Endodermal cell (in vitro differentiated cells): ENCODE measurements at regions not wholly inside any gene's neighbourhood (a gene's known extent, or its start where the extent isn't known, plus 50 kb on each side); places are given as distances from the start of the nearest gene placed in this dataset.

ENCODE experiments used
- DNase-seq: peaks from one replicate; pipeline ENCODE4 v3.0.0-alpha.2; 2017
- H3K27ac ChIP-seq: 2 replicates; pipeline ENCODE4 v1.5.1; 2013; ENCODE audit warnings: mild to moderate bottlenecking, low read depth, low read length, moderate library complexity
- H3K27me3 ChIP-seq: 2 replicates; pipeline ENCODE4 v1.6.1; 2013; ENCODE audit warnings: mild to moderate bottlenecking, low read length, moderate library complexity; ENCODE audit not compliant: insufficient read depth, control insufficient read depth, poor library complexity, severe bottlenecking
- H3K36me3 ChIP-seq: 2 replicates; pipeline ENCODE4 v1.7.0; 2013; ENCODE audit warnings: mild to moderate bottlenecking, low read length, moderate library complexity; ENCODE audit not compliant: control insufficient read depth, insufficient read depth
- H3K4me1 ChIP-seq: one replicate; pipeline ENCODE4 v1.7.0; 2013; ENCODE audit warnings: low read length; ENCODE audit not compliant: control insufficient read depth, insufficient read depth
- H3K4me3 ChIP-seq: 2 replicates; pipeline ENCODE4 v1.5.1; 2013; ENCODE audit warnings: mild to moderate bottlenecking, low read length, moderate library complexity
- H3K9ac ChIP-seq: 2 replicates; pipeline ENCODE4 v1.6.1; 2013; ENCODE audit warnings: mild to moderate bottlenecking, low read length, moderate library complexity; ENCODE audit not compliant: poor library complexity, severe bottlenecking; ENCODE audit errors: extremely low read depth
- H3K9me3 ChIP-seq: 2 replicates; pipeline ENCODE4 v1.6.1; 2013; ENCODE audit warnings: mild to moderate bottlenecking, low read length, moderate library complexity; ENCODE audit not compliant: control insufficient read depth
- H3K27ac Mint-ChIP-seq: 2 replicates; pipeline ENCODE4 v1.8.0; 2020; ENCODE audit warnings: mixed read lengths
- H3K27me3 Mint-ChIP-seq: 2 replicates; pipeline ENCODE4 v1.8.0; 2021; ENCODE audit warnings: mild to moderate bottlenecking, mixed read lengths; ENCODE audit not compliant: insufficient read depth
- H3K36me3 Mint-ChIP-seq: 2 replicates; pipeline ENCODE4 v1.8.0; 2020; ENCODE audit warnings: low read depth, mixed read lengths
- H3K4me1 Mint-ChIP-seq: 2 replicates; pipeline ENCODE4 v1.8.0; 2020; ENCODE audit warnings: mixed read lengths
- H3K4me3 Mint-ChIP-seq: 2 replicates; pipeline ENCODE4 v1.8.0; 2020; ENCODE audit warnings: mild to moderate bottlenecking, moderate library complexity, mixed read lengths
- H3K9me3 Mint-ChIP-seq: 2 replicates; pipeline ENCODE4 v1.8.0; 2020; ENCODE audit warnings: mild to moderate bottlenecking, mixed read lengths
- WGBS, 2 experiments: methylation state at CpG; one replicate each; pipeline versions ENCODE4 v1.1.5 to v1.1.7; 2013; ENCODE audit warnings: missing lambda C conversion rate in 2 of 2, mixed read lengths in 1 of 2; ENCODE audit not compliant: insufficient coverage in 1 of 2, insufficient read length in 1 of 2; 5-methylcytosine and 5-hydroxymethylcytosine counted together
- TF ChIP-seq, protein P1 (sequence below): fragments of 200-600 bp; sonication (generic); conservative IDR thresholded peaks from 2 replicates; pipeline ENCODE4 v1.5.0; 2021; ENCODE audit warnings: antibody characterized with exemption, mild to moderate bottlenecking

DNA sequence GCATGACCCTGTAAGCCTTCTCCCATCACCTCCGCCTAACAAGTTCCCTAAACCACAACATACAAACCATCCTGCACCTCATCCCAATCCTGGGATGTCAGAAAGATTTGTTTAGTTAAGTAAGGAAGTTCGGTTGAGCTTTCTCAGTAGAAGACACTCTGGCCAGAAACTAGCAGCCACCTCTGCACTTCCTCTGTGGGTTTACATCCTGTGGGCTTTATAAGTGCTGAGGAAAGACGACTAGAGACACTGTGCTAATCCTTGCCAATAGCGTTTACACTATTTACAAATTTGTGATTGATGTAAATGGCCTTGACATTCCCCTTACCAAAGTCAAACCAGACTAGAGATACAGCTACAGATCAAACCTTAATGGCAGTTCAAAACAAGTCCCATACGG is 246.0 kb downstream of the KDM5D start:
- TF ChIP-seq, protein P1, sequence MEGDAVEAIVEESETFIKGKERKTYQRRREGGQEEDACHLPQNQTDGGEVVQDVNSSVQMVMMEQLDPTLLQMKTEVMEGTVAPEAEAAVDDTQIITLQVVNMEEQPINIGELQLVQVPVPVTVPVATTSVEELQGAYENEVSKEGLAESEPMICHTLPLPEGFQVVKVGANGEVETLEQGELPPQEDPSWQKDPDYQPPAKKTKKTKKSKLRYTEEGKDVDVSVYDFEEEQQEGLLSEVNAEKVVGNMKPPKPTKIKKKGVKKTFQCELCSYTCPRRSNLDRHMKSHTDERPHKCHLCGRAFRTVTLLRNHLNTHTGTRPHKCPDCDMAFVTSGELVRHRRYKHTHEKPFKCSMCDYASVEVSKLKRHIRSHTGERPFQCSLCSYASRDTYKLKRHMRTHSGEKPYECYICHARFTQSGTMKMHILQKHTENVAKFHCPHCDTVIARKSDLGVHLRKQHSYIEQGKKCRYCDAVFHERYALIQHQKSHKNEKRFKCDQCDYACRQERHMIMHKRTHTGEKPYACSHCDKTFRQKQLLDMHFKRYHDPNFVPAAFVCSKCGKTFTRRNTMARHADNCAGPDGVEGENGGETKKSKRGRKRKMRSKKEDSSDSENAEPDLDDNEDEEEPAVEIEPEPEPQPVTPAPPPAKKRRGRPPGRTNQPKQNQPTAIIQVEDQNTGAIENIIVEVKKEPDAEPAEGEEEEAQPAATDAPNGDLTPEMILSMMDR = no peak
- Mint-ChIP-seq H3K9me3 (no peaks in the 10 kb centered on the region), H3K36me3 (no peaks in the 10 kb centered on the region), H3K27me3 (no peaks in the 10 kb centered on the region), H3K27ac (no peak overlapping the region), H3K4me1 (no peaks in the 10 kb centered on the region), H3K4me3 (no peak overlapping the region)
- Histone ChIP-seq H3K36me3 (no peaks in the 10 kb centered on the region), H3K9me3 (no peaks in the 10 kb centered on the region), H3K27me3 (no peaks in the 10 kb centered on the region), H3K9ac (no peak overlapping the region), H3K27ac (no peak overlapping the region), H3K4me1 (no peaks in the 10 kb centered on the region), H3K4me3 (no peak overlapping the region)
- DNase-seq = no peak
- 84 to 100% methylated on average over 1 to 4 of the region's 5 CpGs for WGBS, 2 experiments

DNA sequence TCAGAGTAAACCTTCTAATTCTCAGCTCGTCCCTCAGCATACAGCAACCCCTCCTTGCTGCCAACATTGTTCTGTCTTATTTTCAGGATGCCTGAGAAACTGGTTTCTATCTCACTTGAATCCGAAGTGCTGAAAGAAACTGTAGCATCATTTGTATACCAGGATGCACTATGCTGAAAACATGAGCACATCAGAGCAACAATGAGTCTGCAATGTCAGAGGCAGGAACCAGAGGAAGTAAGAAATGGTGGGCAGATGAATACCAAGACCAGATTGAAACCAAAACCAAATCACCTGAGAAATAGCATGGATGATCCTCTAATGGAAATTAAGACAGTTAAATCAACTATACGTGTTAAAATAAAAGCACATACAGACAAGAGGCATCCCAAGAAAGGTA is 257.0 kb downstream of the KDM5D start:
- H3K4me3 ChIP-seq = no peak overlapping the region
- no peaks in the 10 kb centered on the region for H3K36me3 ChIP-seq
- H3K9me3 ChIP-seq = no peaks in the 10 kb centered on the region
- H3K4me1 ChIP-seq = no peaks in the 10 kb centered on the region
- no peaks in the 10 kb centered on the region for H3K27me3 ChIP-seq
- no peak for DNase-seq
- no peak overlapping the region for H3K9ac ChIP-seq
- Mint-ChIP-seq H3K27me3 (no peaks in the 10 kb centered on the region), H3K4me1 (no peaks in the 10 kb centered on the region), H3K9me3 (no peaks in the 10 kb centered on the region), H3K4me3 (no peak overlapping the region), H3K36me3 (no peaks in the 10 kb centered on the region), H3K27ac (no peak overlapping the region)
- TF ChIP-seq, protein P1 = no peak
- no peak overlapping the region for H3K27ac ChIP-seq
- 90% methylated on average over 3 of the region's 3 CpGs; no CpG with 5 or more reads in 1 of the 2 experiments for WGBS, 2 experiments

DNA sequence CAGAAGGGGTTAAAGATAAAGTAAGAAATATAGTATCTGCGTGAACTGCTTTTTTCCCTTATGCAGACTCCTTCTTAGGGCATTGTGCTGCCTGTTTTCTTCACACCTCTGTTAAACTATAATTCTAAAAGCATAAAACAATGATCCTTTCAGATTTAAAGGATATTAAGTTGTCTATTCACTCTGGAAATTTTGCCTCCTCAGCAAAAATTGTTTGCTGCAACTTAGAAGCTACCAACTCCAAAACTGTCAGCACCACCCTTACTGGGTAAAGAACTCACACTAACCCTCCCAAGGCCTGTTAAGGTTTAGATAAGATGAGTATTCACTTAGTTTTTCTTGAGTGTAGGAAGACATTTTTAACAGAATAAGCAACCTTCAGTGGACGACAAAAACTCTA is 259.5 kb downstream of the KDM5D start:
- WGBS, 2 experiments = 100% methylated on average over 1 of the region's 2 CpGs; no CpG with 5 or more reads in 1 of the 2 experiments
- H3K9me3 Mint-ChIP-seq = no peaks in the 10 kb centered on the region
- no peak for DNase-seq
- no peak overlapping the region for H3K4me3 Mint-ChIP-seq
- Histone ChIP-seq H3K9me3 (no peaks in the 10 kb centered on the region), H3K27ac (no peak overlapping the region), H3K4me3 (no peak overlapping the region), H3K4me1 (no peaks in the 10 kb centered on the region), H3K27me3 (no peaks in the 10 kb centered on the region), H3K9ac (no peak overlapping the region), H3K36me3 (no peaks in the 10 kb centered on the region)
- no peaks in the 10 kb centered on the region for H3K27me3 Mint-ChIP-seq
- H3K4me1 Mint-ChIP-seq = no peaks in the 10 kb centered on the region
- H3K36me3 Mint-ChIP-seq = no peaks in the 10 kb centered on the region
- TF ChIP-seq, protein P1 = no peak
- H3K27ac Mint-ChIP-seq = no peak overlapping the region
